GM06990 (cell line): ENCODE measurements at regions not wholly inside any gene's neighbourhood (a gene's known extent, or its start where the extent isn't known, plus 50 kb on each side); places are given as distances from the start of the nearest gene placed in this dataset.
"Not testable (repeated sequence)": the region's sequence is repeated elsewhere in the genome, so short reads cannot be mapped to it uniquely, and the experiment has no call there.

Experiments used
- DNase-seq: peaks from one replicate; pipeline ENCODE4 v3.0.0-alpha.2; 2011; ENCODE audit not compliant: insufficient read length; ENCODE audit errors: extremely low read depth
- H3K27me3 ChIP-seq: replicated peaks from 2 replicates; pipeline ENCODE4 v1.6.0; 2011; ENCODE audit warnings: low read length; ENCODE audit not compliant: control insufficient read depth, insufficient read depth
- H3K36me3 ChIP-seq: 2 replicates; pipeline ENCODE4 v1.5.1; 2011; ENCODE audit warnings: low read length; ENCODE audit not compliant: control insufficient read depth, insufficient read depth
- H3K4me3 ChIP-seq: replicated peaks from 2 replicates; pipeline ENCODE4 v1.5.1; 2011; ENCODE audit warnings: low read depth, mild to moderate bottlenecking, control low read depth, low read length
- CTCF ChIP-seq: IDR thresholded peaks from 2 replicates; pipeline ENCODE4 v1.5.1; 2011; ENCODE audit warnings: low read length, control low read depth, mild to moderate bottlenecking, inconsistent platforms; ENCODE audit not compliant: insufficient read depth, poor library complexity, severe bottlenecking

- not testable (repeated sequence) for H3K4me3 ChIP-seq, DNase-seq, H3K36me3 ChIP-seq, H3K27me3 ChIP-seq
These were observed 345.9 kb downstream of the TUBA3C start for GRCh38 chr13:18835754-18836153.

- H3K27me3 ChIP-seq, DNase-seq: not testable (repeated sequence)
These were observed 356.9 kb downstream of the TUBA3C start for GRCh38 chr13:18824678-18825077.

GRCh38 chr13:18822655-18823639 lies 358.7 kb downstream of the TUBA3C start:
- H3K36me3 ChIP-seq, DNase-seq, H3K27me3 ChIP-seq, H3K4me3 ChIP-seq: not testable (repeated sequence)

More at GRCh38 chr13:18824678-18825077, 356.9 kb downstream of the TUBA3C start:
- not testable (repeated sequence) for H3K4me3 ChIP-seq, H3K36me3 ChIP-seq

GRCh38 chr13:18773988-18774387 lies 407.6 kb downstream of the TUBA3C start:
- DNase-seq, H3K36me3 ChIP-seq, H3K4me3 ChIP-seq, H3K27me3 ChIP-seq: not testable (repeated sequence)

- H3K4me3 ChIP-seq, DNase-seq, H3K27me3 ChIP-seq, H3K36me3 ChIP-seq: not testable (repeated sequence)
These were observed 439.9 kb downstream of the TUBA3C start for GRCh38 chr13:18741696-18742095.

- no peaks in the 10 kb centered on the region for H3K36me3 ChIP-seq
- DNase-seq, result no peak
- no peaks in the 10 kb centered on the region for H3K27me3 ChIP-seq
- TF ChIP-seq CTCF, result no peak
- no peak overlapping the region for H3K4me3 ChIP-seq
These were observed 442.3 kb downstream of the TUBA3C start for GRCh38 chr13:18739310-18739709.

- not testable (repeated sequence) for DNase-seq, H3K36me3 ChIP-seq, H3K27me3 ChIP-seq, H3K4me3 ChIP-seq
These were observed 443.5 kb downstream of the TUBA3C start for GRCh38 chr13:18738086-18738485.

- not testable (repeated sequence) for H3K27me3 ChIP-seq, DNase-seq, H3K4me3 ChIP-seq, H3K36me3 ChIP-seq
These were observed 454.5 kb downstream of the TUBA3C start for GRCh38 chr13:18727138-18727537.

GRCh38 chr13:18726524-18726923 lies 455.1 kb downstream of the TUBA3C start:
- not testable (repeated sequence) for H3K27me3 ChIP-seq, H3K4me3 ChIP-seq, H3K36me3 ChIP-seq, DNase-seq

- DNase-seq, H3K27me3 ChIP-seq, H3K4me3 ChIP-seq, H3K36me3 ChIP-seq: not testable (repeated sequence)
These were observed 456.3 kb downstream of the TUBA3C start for GRCh38 chr13:18725242-18725822.
